MCF 10A (cell line): ENCODE measurements at regions not wholly inside any gene's neighbourhood (a gene's known extent, or its start where the extent isn't known, plus 50 kb on each side); places are given as distances from the start of the nearest gene placed in this dataset.

ENCODE experiments used
- BruUV-seq: library from RNA; stranded (reverse); fragments of 400-500 nt; replicated peaks from 2 replicates; lab custom pipeline; 2021; lab: Mats Ljungman, UMichigan
- CTCF ChIA-PET: fragments of 300-600 bp; sonication (Branson Sonifier 250); formaldehyde crosslinking; extraction: SDS; loops from one replicate; lab custom pipeline; 2021; ENCODE audit warnings: antibody characterized with exemption, inconsistent platforms; lab: Yijun Ruan, JAX
- POLR2A ChIA-PET: fragments of 300-600, 350-650 bp; sonication (Branson Sonifier 250); formaldehyde crosslinking; extraction: SDS; loops from one replicate; lab custom pipeline; 2020; ENCODE audit warnings: antibody characterized with exemption, inconsistent platforms; lab: Yijun Ruan, JAX
- DNase-seq: peaks from one replicate; pipeline ENCODE4 v3.0.0-alpha.2; 2018; ENCODE audit not compliant: unreplicated experiment
- H3K27ac Mint-ChIP-seq: one replicate; pipeline ENCODE4 v1.8.0; 2022; ENCODE audit warnings: mild to moderate bottlenecking, low read depth, mixed read lengths; ENCODE audit not compliant: unreplicated experiment
- H3K27me3 Mint-ChIP-seq: one replicate; pipeline ENCODE4 v1.8.0; 2022; ENCODE audit warnings: mixed read lengths; ENCODE audit not compliant: insufficient read depth, unreplicated experiment
- H3K36me3 Mint-ChIP-seq: one replicate; pipeline ENCODE4 v1.8.0; 2022; ENCODE audit warnings: mild to moderate bottlenecking, moderate library complexity, mixed read lengths; ENCODE audit not compliant: insufficient read depth, unreplicated experiment
- H3K4me1 Mint-ChIP-seq: one replicate; pipeline ENCODE4 v1.8.0; 2022; ENCODE audit warnings: mixed read lengths; ENCODE audit not compliant: insufficient read depth, unreplicated experiment
- H3K4me3 Mint-ChIP-seq: one replicate; pipeline ENCODE4 v1.8.0; 2022; ENCODE audit warnings: mild to moderate bottlenecking, moderate library complexity, mixed read lengths; ENCODE audit not compliant: unreplicated experiment
- H3K9me3 Mint-ChIP-seq: one replicate; pipeline ENCODE4 v1.8.0; 2022; ENCODE audit warnings: mixed read lengths; ENCODE audit not compliant: unreplicated experiment
- intact Hi-C: fragments of 100-400 bp; cut with micrococcal nuclease; formaldehyde crosslinking; loops from 2 replicates; pipeline ENCODE4 v1.14.1; 2022
- TF ChIP-seq, protein P1 (sequence below): fragments of 200-600 bp; IDR thresholded peaks from one replicate; pipeline ENCODE4 v1.8.0; 2022; ENCODE audit warnings: antibody characterized with exemption, mild to moderate bottlenecking; ENCODE audit not compliant: unreplicated experiment

DNA sequence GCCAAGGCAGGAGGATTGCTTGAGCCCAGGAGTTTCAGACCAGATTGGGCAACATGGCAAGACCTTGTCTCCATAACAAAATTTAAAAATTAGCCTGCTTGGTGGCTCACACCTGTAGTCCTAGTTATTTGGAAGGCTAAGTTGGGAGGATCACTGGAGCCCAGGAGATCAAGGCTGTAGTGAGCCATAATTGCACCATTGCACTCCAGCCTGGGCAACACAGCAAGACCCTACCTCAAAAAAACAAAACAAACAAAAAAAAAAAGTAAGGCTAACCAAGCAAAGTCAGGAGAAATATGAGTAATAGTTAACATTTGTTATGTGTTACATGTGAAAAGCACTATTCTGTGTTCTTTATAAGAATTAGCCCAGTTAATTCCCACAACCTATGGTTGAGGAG, 74.7 kb downstream of the FOXB2 start:
- TF ChIP-seq, protein P1, sequence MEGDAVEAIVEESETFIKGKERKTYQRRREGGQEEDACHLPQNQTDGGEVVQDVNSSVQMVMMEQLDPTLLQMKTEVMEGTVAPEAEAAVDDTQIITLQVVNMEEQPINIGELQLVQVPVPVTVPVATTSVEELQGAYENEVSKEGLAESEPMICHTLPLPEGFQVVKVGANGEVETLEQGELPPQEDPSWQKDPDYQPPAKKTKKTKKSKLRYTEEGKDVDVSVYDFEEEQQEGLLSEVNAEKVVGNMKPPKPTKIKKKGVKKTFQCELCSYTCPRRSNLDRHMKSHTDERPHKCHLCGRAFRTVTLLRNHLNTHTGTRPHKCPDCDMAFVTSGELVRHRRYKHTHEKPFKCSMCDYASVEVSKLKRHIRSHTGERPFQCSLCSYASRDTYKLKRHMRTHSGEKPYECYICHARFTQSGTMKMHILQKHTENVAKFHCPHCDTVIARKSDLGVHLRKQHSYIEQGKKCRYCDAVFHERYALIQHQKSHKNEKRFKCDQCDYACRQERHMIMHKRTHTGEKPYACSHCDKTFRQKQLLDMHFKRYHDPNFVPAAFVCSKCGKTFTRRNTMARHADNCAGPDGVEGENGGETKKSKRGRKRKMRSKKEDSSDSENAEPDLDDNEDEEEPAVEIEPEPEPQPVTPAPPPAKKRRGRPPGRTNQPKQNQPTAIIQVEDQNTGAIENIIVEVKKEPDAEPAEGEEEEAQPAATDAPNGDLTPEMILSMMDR: no peak
- Mint-ChIP-seq H3K4me1 (no peaks in the 10 kb centered on the region), H3K27me3 (peaks cover 10% of the 10 kb centered on the region), H3K36me3 (no peaks in the 10 kb centered on the region), H3K27ac (no peak overlapping the region), H3K4me3 (no peak overlapping the region), H3K9me3 (no peaks in the 10 kb centered on the region)
- BruUV-seq: no TSS peak
- POLR2A ChIA-PET: no interaction called here
- DNase-seq: no peak
- intact Hi-C loops: no loop called here
- CTCF ChIA-PET: interaction anchor here (0.5 to 0.7 kb wide), 2 partner anchors 56 to 88 kb away, joined by 3 read pairs; no protein-coding TSS in a partner anchor

DNA sequence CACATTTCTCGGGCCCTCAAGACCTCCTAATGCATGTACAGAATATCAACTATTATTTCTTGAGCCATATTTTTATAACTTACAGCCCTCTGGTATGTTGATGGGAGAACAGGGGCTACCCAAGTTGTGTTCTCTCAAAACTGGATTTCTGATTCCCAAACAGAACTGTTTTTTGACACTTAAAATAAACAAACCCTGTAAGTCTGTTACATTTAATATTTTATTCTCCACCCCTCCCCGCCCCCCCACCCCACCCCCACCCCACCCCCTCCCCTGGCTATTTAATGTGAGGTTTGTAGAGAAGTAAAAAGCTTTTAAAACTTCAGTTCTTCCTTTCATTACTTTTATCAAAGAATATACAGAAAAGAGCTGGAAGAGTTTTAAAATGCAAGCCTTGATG, 77.9 kb downstream of the FOXB2 start:
- ChIA-PET POLR2A (no interaction called here), CTCF (interaction anchor here (1.5 kb wide), 1 partner anchor 9 kb away, joined by 4 read pairs; no protein-coding TSS in a partner anchor)
- H3K36me3 Mint-ChIP-seq: no peaks in the 10 kb centered on the region
- BruUV-seq: no TSS peak
- intact Hi-C loops: no loop called here
- no peak overlapping the region for H3K4me3 Mint-ChIP-seq
- DNase-seq: no peak
- H3K4me1 Mint-ChIP-seq: no peaks in the 10 kb centered on the region
- TF ChIP-seq, protein P1: no peak
- no peaks in the 10 kb centered on the region for H3K9me3 Mint-ChIP-seq
- H3K27me3 Mint-ChIP-seq: no peaks in the 10 kb centered on the region
- H3K27ac Mint-ChIP-seq: no peak overlapping the region

DNA sequence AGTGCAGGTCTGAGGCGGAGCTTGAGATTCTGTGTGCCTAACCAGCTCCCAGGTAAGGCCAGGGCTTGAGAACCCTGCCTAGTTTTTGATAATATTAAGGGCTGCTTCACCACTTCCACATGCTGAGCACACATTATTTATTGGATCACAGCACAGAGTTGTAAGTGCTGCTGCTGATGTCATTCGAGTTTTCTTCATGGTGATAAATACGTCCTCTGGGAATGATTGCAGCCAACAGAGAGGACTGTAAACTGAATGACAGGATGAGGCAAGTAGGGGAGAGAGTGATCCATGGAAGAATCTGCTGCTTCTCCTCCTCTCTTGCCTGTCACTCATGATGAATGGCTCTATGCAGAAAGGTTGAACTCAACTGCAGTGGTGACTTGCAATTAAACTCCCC, 77.9 kb upstream of the VPS13A start:
- intact Hi-C loops: no loop called here
- no peaks in the 10 kb centered on the region for H3K36me3 Mint-ChIP-seq
- H3K27me3 Mint-ChIP-seq: no peaks in the 10 kb centered on the region
- H3K4me1 Mint-ChIP-seq: no peaks in the 10 kb centered on the region
- no peaks in the 10 kb centered on the region for H3K9me3 Mint-ChIP-seq
- no TSS peak for BruUV-seq
- DNase-seq: no peak
- ChIA-PET CTCF (interaction anchor here (0.6 kb wide), 2 partner anchors 72 to 348 kb away, joined by 3 read pairs; no protein-coding TSS in a partner anchor), POLR2A (no interaction called here)
- H3K27ac Mint-ChIP-seq: no peak overlapping the region
- no peak overlapping the region for H3K4me3 Mint-ChIP-seq
- TF ChIP-seq, protein P1: no peak

DNA sequence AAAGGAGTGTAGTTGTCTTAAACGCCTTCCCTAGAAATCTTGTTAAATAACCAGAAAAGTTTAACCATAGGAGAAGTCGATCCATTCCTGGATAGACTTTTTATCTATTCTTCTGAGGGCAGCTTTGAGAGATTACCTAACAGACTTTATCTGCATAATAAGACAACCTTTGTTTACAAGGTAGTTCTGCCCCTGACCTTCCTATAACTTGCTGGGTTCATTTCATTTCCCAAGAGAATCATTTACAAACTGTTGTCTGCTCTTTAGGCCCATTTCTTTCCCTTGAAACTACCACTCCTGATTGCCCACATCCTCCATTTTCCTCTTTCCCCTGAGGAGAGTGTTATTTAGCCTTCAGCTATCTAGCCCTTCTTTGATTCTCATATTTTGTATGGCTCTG, 65.9 kb upstream of the VPS13A start:
- Mint-ChIP-seq H3K9me3 (no peaks in the 10 kb centered on the region), H3K27ac (no peak overlapping the region), H3K36me3 (no peaks in the 10 kb centered on the region), H3K4me1 (no peaks in the 10 kb centered on the region), H3K27me3 (no peaks in the 10 kb centered on the region), H3K4me3 (no peak overlapping the region)
- no TSS peak for BruUV-seq
- no peak for DNase-seq
- intact Hi-C loops: no loop called here
- ChIA-PET CTCF (no interaction called here), POLR2A (no interaction called here)
- TF ChIP-seq, protein P1: no peak
